Fibroblast of lung (primary cell): ENCODE measurements at regions not wholly inside any gene's neighbourhood (a gene's known extent, or its start where the extent isn't known, plus 50 kb on each side); places are given as distances from the start of the nearest gene placed in this dataset.
A peak's percentile ranks its signal among the peaks of the same experiment; 100 is the strongest.

Source experiments
- DNase-seq, 2 donors: peaks; one replicate each; pipeline versions ENCODE4 v3.0.0 to v3.0.0-alpha.2; 2010; ENCODE audit warnings: low read depth in 2 of 2
- H2AFZ ChIP-seq: 2 replicates; pipeline ENCODE4 v1.5.1; 2012; ENCODE audit warnings: low read length, control low read depth, inconsistent platforms
- H3K27ac ChIP-seq: 2 replicates; pipeline ENCODE4 v1.5.1; 2011; ENCODE audit warnings: low read length, control low read depth; ENCODE audit not compliant: insufficient read depth
- H3K27me3 ChIP-seq: 2 replicates; pipeline ENCODE4 v1.5.1; 2011; ENCODE audit warnings: mild to moderate bottlenecking, low read length; ENCODE audit not compliant: control insufficient read depth, insufficient read depth
- H3K36me3 ChIP-seq: 2 replicates; pipeline ENCODE4 v1.5.1; 2011; ENCODE audit warnings: low read length; ENCODE audit not compliant: control insufficient read depth, insufficient read depth
- H3K4me1 ChIP-seq: 2 replicates; pipeline ENCODE4 v1.5.1; 2011; ENCODE audit warnings: low read length; ENCODE audit not compliant: control insufficient read depth, insufficient read depth; ENCODE audit errors: extremely low read depth
- H3K4me2 ChIP-seq: 2 replicates; pipeline ENCODE4 v1.5.1; 2011; ENCODE audit warnings: low read length, control low read depth; ENCODE audit not compliant: insufficient read depth; ENCODE audit errors: extremely low read depth
- H3K4me3 ChIP-seq, 4 experiments: fragments of 200-600 bp in 1 of 4; sonication (generic) in 1 of 4; replicated peaks in 1 of 4; 2 replicates each; pipeline ENCODE4 v1.5.1; 2011 to 2016; ENCODE audit warnings: low read length in 4 of 4, low read depth in 3 of 4, mild to moderate bottlenecking in 3 of 4, control low read depth in 2 of 4, inconsistent platforms in 1 of 4, mixed read lengths in 1 of 4; ENCODE audit not compliant: insufficient read depth in 1 of 4; ENCODE audit errors: control extremely low read depth in 1 of 4
- H3K79me2 ChIP-seq: 2 replicates; pipeline ENCODE4 v1.5.1; 2012; ENCODE audit warnings: mild to moderate bottlenecking, low read length, inconsistent platforms; ENCODE audit not compliant: control insufficient read depth, insufficient read depth
- H3K9ac ChIP-seq: 2 replicates; pipeline ENCODE4 v1.5.1; 2011; ENCODE audit warnings: mild to moderate bottlenecking, low read length, control low read depth; ENCODE audit not compliant: insufficient read depth
- H3K9me3 ChIP-seq: 2 replicates; pipeline ENCODE4 v1.5.1; 2012; ENCODE audit warnings: low read depth, low read length; ENCODE audit not compliant: control insufficient read depth, insufficient read depth
- H4K20me1 ChIP-seq: 2 replicates; pipeline ENCODE4 v1.5.1; 2011; ENCODE audit warnings: low read length; ENCODE audit not compliant: control insufficient read depth, insufficient read depth; ENCODE audit errors: extremely low read depth
- EZH2 ChIP-seq: IDR thresholded peaks from 2 replicates; pipeline ENCODE4 v1.5.1; 2012; ENCODE audit warnings: low read length, control low read depth, mild to moderate bottlenecking; ENCODE audit errors: missing control alignments
- TF ChIP-seq, protein P1 (sequence below), 2 donors: IDR thresholded peaks in 1 of 2; conservative IDR thresholded peaks in 1 of 2; 1 replicate in 1 of 2; 2 replicates in 1 of 2; pipeline ENCODE4 v1.5.1; 2011 to 2012; ENCODE audit warnings: low read length in 2 of 2, control low read depth in 1 of 2, inconsistent platforms in 1 of 2, low read depth in 1 of 2, mild to moderate bottlenecking in 1 of 2

DNA sequence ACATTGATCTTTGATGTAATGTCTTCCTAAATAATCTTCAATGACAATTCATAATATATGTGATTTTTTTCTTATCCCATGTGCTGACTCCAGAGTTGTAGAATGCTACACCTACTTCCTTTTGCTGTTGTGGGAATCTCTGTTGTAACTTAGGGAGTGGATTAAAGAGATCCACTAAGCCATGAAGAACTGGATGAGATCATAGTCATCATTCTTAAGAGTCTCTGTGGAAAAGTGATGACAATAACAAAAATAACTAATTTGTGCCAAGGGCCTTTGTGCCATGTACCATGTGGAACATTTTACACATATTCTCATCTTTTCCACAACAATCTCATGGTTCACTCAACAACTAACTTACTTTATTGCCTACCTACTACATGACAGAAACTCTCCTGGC, 162.9 kb upstream of the PDZRN3 start:
- no peaks in the 10 kb centered on the region for H3K9me3 ChIP-seq
- peaks cover 18% of the 10 kb centered on the region for H3K4me1 ChIP-seq
- H3K27me3 ChIP-seq, result no peaks in the 10 kb centered on the region
- H3K4me3 ChIP-seq, result no peak overlapping the region
- no peak for TF ChIP-seq EZH2
- TF ChIP-seq, protein P1, sequence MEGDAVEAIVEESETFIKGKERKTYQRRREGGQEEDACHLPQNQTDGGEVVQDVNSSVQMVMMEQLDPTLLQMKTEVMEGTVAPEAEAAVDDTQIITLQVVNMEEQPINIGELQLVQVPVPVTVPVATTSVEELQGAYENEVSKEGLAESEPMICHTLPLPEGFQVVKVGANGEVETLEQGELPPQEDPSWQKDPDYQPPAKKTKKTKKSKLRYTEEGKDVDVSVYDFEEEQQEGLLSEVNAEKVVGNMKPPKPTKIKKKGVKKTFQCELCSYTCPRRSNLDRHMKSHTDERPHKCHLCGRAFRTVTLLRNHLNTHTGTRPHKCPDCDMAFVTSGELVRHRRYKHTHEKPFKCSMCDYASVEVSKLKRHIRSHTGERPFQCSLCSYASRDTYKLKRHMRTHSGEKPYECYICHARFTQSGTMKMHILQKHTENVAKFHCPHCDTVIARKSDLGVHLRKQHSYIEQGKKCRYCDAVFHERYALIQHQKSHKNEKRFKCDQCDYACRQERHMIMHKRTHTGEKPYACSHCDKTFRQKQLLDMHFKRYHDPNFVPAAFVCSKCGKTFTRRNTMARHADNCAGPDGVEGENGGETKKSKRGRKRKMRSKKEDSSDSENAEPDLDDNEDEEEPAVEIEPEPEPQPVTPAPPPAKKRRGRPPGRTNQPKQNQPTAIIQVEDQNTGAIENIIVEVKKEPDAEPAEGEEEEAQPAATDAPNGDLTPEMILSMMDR (conservative IDR thresholded peaks at IDR 0.05 in 1 of 2, IDR thresholded peaks at IDR 0.05 in 1 of 2; ENCODE audit: low read depth in 1 of 2, low read length in 2 of 2), result no peak
- no peaks in the 10 kb centered on the region for H3K36me3 ChIP-seq
- H3K27ac ChIP-seq, result peak overlapping the region; percentile 8
- no peak overlapping the region for H2AFZ ChIP-seq
- DNase-seq, result no peak
- no peak overlapping the region for H3K9ac ChIP-seq
- H3K4me2 ChIP-seq, result no peak overlapping the region
- no peaks in the 10 kb centered on the region for H4K20me1 ChIP-seq
- H3K79me2 ChIP-seq, result no peaks in the 10 kb centered on the region

DNA sequence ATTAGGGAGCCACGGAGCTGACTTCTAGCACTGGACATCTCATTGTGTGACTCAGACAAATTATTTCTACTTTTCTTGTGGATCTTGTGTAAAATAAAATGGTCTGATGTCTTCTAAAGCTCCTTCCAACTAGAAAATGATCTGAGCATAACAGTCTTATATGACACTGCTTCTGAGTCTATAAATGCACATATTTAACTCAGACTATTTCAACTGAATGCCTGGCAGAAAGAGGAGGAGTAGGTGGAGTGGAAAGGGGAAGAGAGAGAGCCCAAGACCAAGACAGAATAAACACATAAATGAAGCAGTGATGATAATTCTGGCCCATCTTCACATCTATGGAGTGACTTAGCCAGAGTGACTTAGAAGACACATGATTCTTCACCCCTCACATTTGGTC, 162.3 kb upstream of the PDZRN3 start:
- no peak for TF ChIP-seq EZH2
- TF ChIP-seq, protein P1 (conservative IDR thresholded peaks at IDR 0.05 in 1 of 2, IDR thresholded peaks at IDR 0.05 in 1 of 2; ENCODE audit: low read depth in 1 of 2, low read length in 2 of 2), result no peak
- Histone ChIP-seq H3K9me3 (no peaks in the 10 kb centered on the region), H2AFZ (peak overlapping the region; percentile 78), H4K20me1 (no peaks in the 10 kb centered on the region), H3K9ac (no peak overlapping the region), H3K27ac (peak overlapping the region; percentile 77), H3K4me3 (no peak overlapping the region), H3K27me3 (no peaks in the 10 kb centered on the region), H3K36me3 (no peaks in the 10 kb centered on the region), H3K4me1 (peaks cover 18% of the 10 kb centered on the region), H3K4me2 (peak overlapping the region; percentile 44), H3K79me2 (no peaks in the 10 kb centered on the region)
- DNase-seq, result no peak

DNA sequence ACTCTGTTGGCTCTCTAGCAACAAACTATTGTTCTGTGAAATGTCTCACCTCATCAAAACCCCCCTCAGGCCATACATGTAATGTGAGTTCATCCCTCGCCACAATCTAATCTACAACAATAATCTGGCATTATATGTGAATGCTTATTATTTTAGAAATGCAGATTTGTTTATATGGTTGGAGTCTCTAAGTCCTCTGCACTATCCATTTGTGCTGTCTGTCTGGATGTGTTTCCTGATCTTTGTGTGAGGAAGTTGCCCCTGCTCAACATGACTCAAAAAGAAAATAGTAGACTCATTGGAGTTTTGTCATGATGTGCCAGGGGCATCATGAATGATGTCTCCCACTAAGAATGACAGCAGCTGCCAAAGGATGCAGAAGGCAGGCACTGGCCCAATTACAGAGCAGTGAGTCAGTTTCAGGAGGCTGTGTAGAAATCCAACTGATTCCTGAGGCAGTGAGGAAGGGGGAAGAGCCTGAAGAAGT, 161.6 kb upstream of the PDZRN3 start:
- H3K27ac ChIP-seq, result peak overlapping the region; percentile 77
- H3K4me2 ChIP-seq, result peak overlapping the region; percentile 44
- H2AFZ ChIP-seq, result peak overlapping the region; percentile 78
- DNase-seq, result peak; percentile 89 to 95
- H3K4me1 ChIP-seq, result peaks cover 18% of the 10 kb centered on the region
- no peaks in the 10 kb centered on the region for H3K27me3 ChIP-seq
- no peak for TF ChIP-seq EZH2
- TF ChIP-seq, protein P1 (conservative IDR thresholded peaks at IDR 0.05 in 1 of 2, IDR thresholded peaks at IDR 0.05 in 1 of 2; ENCODE audit: low read depth in 1 of 2, low read length in 2 of 2), result no peak
- no peaks in the 10 kb centered on the region for H4K20me1 ChIP-seq
- H3K36me3 ChIP-seq, result no peaks in the 10 kb centered on the region
- peak overlapping the region in 1 of 4 experiments; percentile 17 for H3K4me3 ChIP-seq
- no peak overlapping the region for H3K9ac ChIP-seq
- no peaks in the 10 kb centered on the region for H3K79me2 ChIP-seq
- no peaks in the 10 kb centered on the region for H3K9me3 ChIP-seq
